GM12891 (cell line): ENCODE measurements at regions not wholly inside any gene's neighbourhood (a gene's known extent, or its start where the extent isn't known, plus 50 kb on each side); places are given as distances from the start of the nearest gene placed in this dataset.

Experiments
- PAX5 ChIP-seq: IDR thresholded peaks from 2 replicates; pipeline ENCODE4 v1.6.1; 2011; ENCODE audit warnings: low read length, moderate library complexity, mild to moderate bottlenecking; ENCODE audit not compliant: insufficient read depth, severe bottlenecking
- POLR2A ChIP-seq: IDR thresholded peaks from 2 replicates; pipeline ENCODE4 v1.6.1; 2011; ENCODE audit warnings: low read depth, low read length, control low read depth
- POLR2AphosphoS5 ChIP-seq: IDR thresholded peaks from 2 replicates; pipeline ENCODE4 v1.6.1; 2011; ENCODE audit warnings: low read depth, low read length, control low read depth
- POU2F2 ChIP-seq: IDR thresholded peaks from 2 replicates; pipeline ENCODE4 v1.6.1; 2011; ENCODE audit warnings: low read depth, mild to moderate bottlenecking, control low read depth, low read length, moderate library complexity
- SPI1 ChIP-seq: IDR thresholded peaks from 2 replicates; pipeline ENCODE4 v1.6.1; 2011; ENCODE audit warnings: low read depth, low read length, control low read depth
- TAF1 ChIP-seq: IDR thresholded peaks from 2 replicates; pipeline ENCODE4 v1.6.1; 2011; ENCODE audit warnings: low read depth, low read length, control low read depth

- no peak for TF ChIP-seq TAF1
- TF ChIP-seq POLR2A = no peak
- TF ChIP-seq POLR2AphosphoS5 = no peak
- TF ChIP-seq POU2F2 = no peak
- no peak for TF ChIP-seq SPI1
- TF ChIP-seq PAX5 = no peak
These were observed 106.9 kb downstream of the C9orf50 start for GRCh38 chr9:129513856-129514496.
